HepG2 (cell line): ENCODE measurements at regions not wholly inside any gene's neighbourhood (a gene's known extent, or its start where the extent isn't known, plus 50 kb on each side); places are given as distances from the start of the nearest gene placed in this dataset.

Source experiments
- GPBP1L1 ChIP-seq: sonication (generic); formaldehyde crosslinking; IDR thresholded peaks from 2 replicates; pipeline ENCODE4 v1.5.0; 2020; ENCODE audit warnings: mild to moderate bottlenecking, missing genetic modification reagents
- HDAC6 ChIP-seq: fragments of 200-600 bp; sonication (generic); IDR thresholded peaks from 2 replicates; pipeline ENCODE4 v1.7.0; 2017; ENCODE audit warnings: mild to moderate bottlenecking, antibody characterized with exemption, low read length, low read depth
- KLF16 ChIP-seq, 2 experiments: sonication (generic) in 1 of 2; formaldehyde crosslinking in 1 of 2; IDR thresholded peaks; 2 replicates each; pipeline versions ENCODE4 v1.6.1 to v1.8.0; 2016 to 2023; ENCODE audit warnings: missing genetic modification reagents in 2 of 2, missing compliant biosample characterization in 1 of 2
- POLR2A ChIP-seq, 2 experiments: IDR thresholded peaks; 2 replicates each; pipeline ENCODE4 v1.6.1; 2011; ENCODE audit warnings: low read depth in 2 of 2, low read length in 2 of 2, mild to moderate bottlenecking in 1 of 2, moderate library complexity in 1 of 2; ENCODE audit not compliant: insufficient read depth in 1 of 2
- TF ChIP-seq, protein P1 (sequence below): sonication (generic); formaldehyde crosslinking; IDR thresholded peaks from 2 replicates; pipeline ENCODE4 v1.5.0; 2020; ENCODE audit warnings: mild to moderate bottlenecking, missing genetic modification reagents, moderate library complexity

GRCh38 chr4:137674066-137674465 lies 141.8 kb upstream of the PCDH18 start:
- no peak for TF ChIP-seq KLF16 (CRISPR knock-in tag; IDR thresholded peaks at IDR 0.05)
- no peak for TF ChIP-seq POLR2A (IDR thresholded peaks at IDR 0.05; ENCODE audit: insufficient read depth in 1 of 2, low read depth in 2 of 2, low read length in 2 of 2)
- TF ChIP-seq GPBP1L1 (CRISPR knock-in tag), result no peak
- no peak for TF ChIP-seq HDAC6
- TF ChIP-seq, protein P1, sequence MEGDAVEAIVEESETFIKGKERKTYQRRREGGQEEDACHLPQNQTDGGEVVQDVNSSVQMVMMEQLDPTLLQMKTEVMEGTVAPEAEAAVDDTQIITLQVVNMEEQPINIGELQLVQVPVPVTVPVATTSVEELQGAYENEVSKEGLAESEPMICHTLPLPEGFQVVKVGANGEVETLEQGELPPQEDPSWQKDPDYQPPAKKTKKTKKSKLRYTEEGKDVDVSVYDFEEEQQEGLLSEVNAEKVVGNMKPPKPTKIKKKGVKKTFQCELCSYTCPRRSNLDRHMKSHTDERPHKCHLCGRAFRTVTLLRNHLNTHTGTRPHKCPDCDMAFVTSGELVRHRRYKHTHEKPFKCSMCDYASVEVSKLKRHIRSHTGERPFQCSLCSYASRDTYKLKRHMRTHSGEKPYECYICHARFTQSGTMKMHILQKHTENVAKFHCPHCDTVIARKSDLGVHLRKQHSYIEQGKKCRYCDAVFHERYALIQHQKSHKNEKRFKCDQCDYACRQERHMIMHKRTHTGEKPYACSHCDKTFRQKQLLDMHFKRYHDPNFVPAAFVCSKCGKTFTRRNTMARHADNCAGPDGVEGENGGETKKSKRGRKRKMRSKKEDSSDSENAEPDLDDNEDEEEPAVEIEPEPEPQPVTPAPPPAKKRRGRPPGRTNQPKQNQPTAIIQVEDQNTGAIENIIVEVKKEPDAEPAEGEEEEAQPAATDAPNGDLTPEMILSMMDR (CRISPR knock-in tag), result no peak
